ENCODE measurements at regions not wholly inside any gene's neighbourhood (a gene's known extent, or its start where the extent isn't known, plus 50 kb on each side); places are given as distances from the start of the nearest gene placed in this dataset.
"Not testable (repeated sequence)": the region's sequence is repeated elsewhere in the genome, so short reads cannot be mapped to it uniquely, and the experiment has no call there.

DNA sequence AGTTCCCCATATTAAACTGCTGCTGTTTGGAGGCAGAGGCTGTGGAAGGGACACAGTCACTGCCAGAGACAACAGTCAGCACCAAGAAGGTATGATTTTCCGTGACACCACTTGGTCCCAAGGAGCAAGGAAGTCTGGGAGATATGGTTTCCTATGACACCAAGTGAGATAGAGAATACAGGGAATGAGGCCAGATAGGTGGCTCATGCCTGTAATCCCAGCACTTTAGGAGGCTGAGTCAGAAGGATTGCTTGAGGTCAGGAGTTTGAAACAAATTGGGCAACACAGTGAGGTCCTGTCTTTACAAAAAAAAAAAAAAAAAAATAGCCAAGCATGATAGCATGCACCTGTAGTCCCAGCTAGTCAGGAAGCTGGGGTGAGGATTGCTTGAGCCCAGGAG is 90.8 kb downstream of the ABCC12 start:
- TF ChIP-seq POLR2AphosphoS5 (IDR thresholded peaks at IDR 0.05; ENCODE audit: low read depth) = no peak
- no peak for TF ChIP-seq REST (IDR thresholded peaks at IDR 0.05; ENCODE audit: insufficient replicate concordance, low read depth)
- no peak for TF ChIP-seq GABPA (IDR thresholded peaks at IDR 0.05; ENCODE audit: low read depth)
- no peak for TF ChIP-seq SPI1 (IDR thresholded peaks at IDR 0.05; ENCODE audit: borderline replicate concordance, low read depth)
- no peak for TF ChIP-seq CTCF (IDR thresholded peaks at IDR 0.05; ENCODE audit: insufficient read depth, low read length)
- no peak for DNase-seq (ENCODE audit: low read depth in 1 of 2, low spot score in 1 of 2)
- H3K27me3 ChIP-seq (ENCODE audit: insufficient read depth, poor library complexity, severe bottlenecking) = peaks cover 2% of the 10 kb centered on the region
- no peak overlapping the region for H3K27ac ChIP-seq (replicated peaks)
- no peak overlapping the region for H3K4me3 ChIP-seq (replicated peaks; ENCODE audit: insufficient read depth, low read length)

GRCh38 chr16:48062681-48063080 is 93.1 kb downstream of the ABCC12 start:
- Histone ChIP-seq H3K27ac (replicated peaks) (no peak overlapping the region), H3K4me3 (replicated peaks; ENCODE audit: insufficient read depth, low read length) (no peak overlapping the region), H3K27me3 (ENCODE audit: insufficient read depth, poor library complexity, severe bottlenecking) (peaks cover 2% of the 10 kb centered on the region)
- TF ChIP-seq POLR2AphosphoS5 (IDR thresholded peaks at IDR 0.05; ENCODE audit: low read depth) (no peak), GABPA (IDR thresholded peaks at IDR 0.05; ENCODE audit: low read depth) (no peak), SPI1 (IDR thresholded peaks at IDR 0.05; ENCODE audit: borderline replicate concordance, low read depth) (no peak), REST (IDR thresholded peaks at IDR 0.05; ENCODE audit: insufficient replicate concordance, low read depth) (no peak), CTCF (IDR thresholded peaks at IDR 0.05; ENCODE audit: insufficient read depth, low read length) (no peak)
- no peak for DNase-seq (ENCODE audit: low read depth in 1 of 2, low spot score in 1 of 2)

GRCh38 chr16:48059936-48060335 is 95.9 kb downstream of the ABCC12 start:
- Histone ChIP-seq H3K4me3 (replicated peaks; ENCODE audit: insufficient read depth, low read length) (no peak overlapping the region), H3K27me3 (ENCODE audit: insufficient read depth, poor library complexity, severe bottlenecking) (peaks cover 3% of the 10 kb centered on the region), H3K27ac (replicated peaks) (no peak overlapping the region)
- TF ChIP-seq REST (IDR thresholded peaks at IDR 0.05; ENCODE audit: insufficient replicate concordance, low read depth) (no peak), GABPA (IDR thresholded peaks at IDR 0.05; ENCODE audit: low read depth) (no peak), SPI1 (IDR thresholded peaks at IDR 0.05; ENCODE audit: borderline replicate concordance, low read depth) (no peak), POLR2AphosphoS5 (IDR thresholded peaks at IDR 0.05; ENCODE audit: low read depth) (no peak)
- no peak for DNase-seq (ENCODE audit: low read depth in 1 of 2, low spot score in 1 of 2)

GRCh38 chr16:48059190-48059589 is 96.6 kb downstream of the ABCC12 start:
- H3K27me3 ChIP-seq (ENCODE audit: insufficient read depth, poor library complexity, severe bottlenecking); DNase-seq (ENCODE audit: low read depth in 1 of 2, low spot score in 1 of 2); H3K4me3 ChIP-seq (replicated peaks; ENCODE audit: insufficient read depth, low read length); H3K27ac ChIP-seq (replicated peaks): not testable (repeated sequence)
